Mesendoderm (in vitro differentiated cells): ENCODE measurements at regions not wholly inside any gene's neighbourhood (a gene's known extent, or its start where the extent isn't known, plus 50 kb on each side); places are given as distances from the start of the nearest gene placed in this dataset.

ENCODE experiments used
- DNase-seq: peaks from one replicate; pipeline ENCODE4 v3.0.0; 2013
- H2AK5ac ChIP-seq: 2 replicates; pipeline ENCODE4 v1.6.1; 2013; ENCODE audit warnings: low read length, inconsistent platforms
- H2BK120ac ChIP-seq: 2 replicates; pipeline ENCODE4 v1.6.1; 2013; ENCODE audit warnings: low read depth, mild to moderate bottlenecking, low read length, moderate library complexity, mixed read lengths
- H2BK15ac ChIP-seq: replicated peaks from 2 replicates; pipeline ENCODE4 v1.6.1; 2013; ENCODE audit warnings: low read depth, mild to moderate bottlenecking, moderate library complexity
- H2BK5ac ChIP-seq: 2 replicates; pipeline ENCODE4 v1.6.1; 2013; ENCODE audit warnings: low read length, inconsistent platforms
- H3K18ac ChIP-seq: 2 replicates; pipeline ENCODE4 v1.6.1; 2013; ENCODE audit warnings: mild to moderate bottlenecking, low read length, mixed read lengths
- H3K23ac ChIP-seq: one replicate; pipeline ENCODE4 v1.6.1; 2013; ENCODE audit warnings: low read length
- H3K27ac ChIP-seq: 2 replicates; pipeline ENCODE4 v1.5.1; 2013; ENCODE audit warnings: low read depth, mild to moderate bottlenecking, inconsistent platforms, low read length, moderate library complexity
- H3K27me3 ChIP-seq: 2 replicates; pipeline ENCODE4 v1.6.1; 2013; ENCODE audit warnings: low read length, control low read depth, mild to moderate bottlenecking, inconsistent platforms; ENCODE audit not compliant: insufficient read depth, poor library complexity
- H3K36me3 ChIP-seq: 2 replicates; pipeline ENCODE4 v1.6.1; 2013; ENCODE audit warnings: low read length, inconsistent platforms; ENCODE audit not compliant: control insufficient read depth, insufficient read depth
- H3K4ac ChIP-seq: one replicate; pipeline ENCODE4 v1.6.1; 2013; ENCODE audit warnings: low read depth, mild to moderate bottlenecking, low read length, moderate library complexity
- H3K4me1 ChIP-seq: 2 replicates; pipeline ENCODE4 v1.6.1; 2013; ENCODE audit warnings: low read depth, low read length, inconsistent platforms; ENCODE audit not compliant: control insufficient read depth
- H3K4me2 ChIP-seq: 2 replicates; pipeline ENCODE4 v1.6.1; 2013; ENCODE audit warnings: low read length
- H3K4me3 ChIP-seq: 2 replicates; pipeline ENCODE4 v1.5.1; 2013; ENCODE audit warnings: mild to moderate bottlenecking, low read length
- H3K56ac ChIP-seq: one replicate; pipeline ENCODE4 v1.6.1; 2013; ENCODE audit warnings: low read length
- H3K79me1 ChIP-seq: 2 replicates; pipeline ENCODE4 v1.6.1; 2013; ENCODE audit warnings: low read length, inconsistent platforms
- H3K79me2 ChIP-seq: 2 replicates; pipeline ENCODE4 v1.6.1; 2013; ENCODE audit warnings: mild to moderate bottlenecking, low read length; ENCODE audit not compliant: control insufficient read depth, insufficient read depth
- H3K9ac ChIP-seq: 2 replicates; pipeline ENCODE4 v1.6.1; 2013; ENCODE audit warnings: low read length, inconsistent platforms
- H4K5ac ChIP-seq: one replicate; pipeline ENCODE4 v1.6.1; 2013; ENCODE audit warnings: low read length
- H4K8ac ChIP-seq: one replicate; pipeline ENCODE4 v1.6.1; 2013; ENCODE audit warnings: low read depth, mild to moderate bottlenecking, control low read depth, low read length, moderate library complexity
- WGBS: extraction: QIAGEN DNeasy Blood & Tissue Kit; methylation state at CpG from one replicate; pipeline ENCODE4 v1.1.7; 2013; ENCODE audit warnings: low lambda C conversion rate, missing lambda C conversion rate; ENCODE audit not compliant: insufficient coverage; ENCODE audit errors: extremely low coverage; 5-methylcytosine and 5-hydroxymethylcytosine counted together

DNA sequence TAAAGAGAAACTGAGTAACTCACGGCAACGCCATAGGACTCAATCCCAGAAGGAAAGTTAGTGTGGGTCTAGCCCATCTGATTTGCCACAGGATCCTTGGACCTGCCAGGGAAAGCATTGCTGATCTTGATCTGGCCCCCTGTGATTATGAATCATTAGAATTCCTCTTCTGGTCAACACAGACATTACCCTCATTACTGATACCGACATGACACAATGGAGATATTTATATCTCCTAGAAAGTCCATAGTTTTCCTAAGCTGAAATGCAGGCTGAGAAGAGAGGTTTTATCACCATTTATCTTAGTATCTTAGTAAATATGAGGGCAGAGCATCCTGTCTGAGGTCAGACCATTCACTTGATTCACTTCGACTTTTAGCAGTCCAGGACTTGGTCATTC, 75.5 kb upstream of the CCDC68 start:
- Histone ChIP-seq H3K18ac (no peak overlapping the region), H3K79me2 (no peaks in the 10 kb centered on the region), H3K27ac (no peak overlapping the region), H2BK15ac (no peak overlapping the region), H2BK120ac (no peak overlapping the region), H3K36me3 (no peaks in the 10 kb centered on the region), H3K4ac (no peak overlapping the region), H3K9ac (no peak overlapping the region), H4K5ac (no peak overlapping the region), H4K8ac (no peak overlapping the region), H3K4me1 (no peaks in the 10 kb centered on the region), H3K79me1 (no peaks in the 10 kb centered on the region), H3K56ac (no peak overlapping the region), H3K4me3 (no peak overlapping the region), H3K23ac (no peak overlapping the region), H2AK5ac (no peak overlapping the region), H3K27me3 (no peaks in the 10 kb centered on the region), H3K4me2 (no peak overlapping the region), H2BK5ac (no peak overlapping the region)
- WGBS: no CpG with 5 or more reads among the region's 4 CpGs
- peak; percentile 21 for DNase-seq

DNA sequence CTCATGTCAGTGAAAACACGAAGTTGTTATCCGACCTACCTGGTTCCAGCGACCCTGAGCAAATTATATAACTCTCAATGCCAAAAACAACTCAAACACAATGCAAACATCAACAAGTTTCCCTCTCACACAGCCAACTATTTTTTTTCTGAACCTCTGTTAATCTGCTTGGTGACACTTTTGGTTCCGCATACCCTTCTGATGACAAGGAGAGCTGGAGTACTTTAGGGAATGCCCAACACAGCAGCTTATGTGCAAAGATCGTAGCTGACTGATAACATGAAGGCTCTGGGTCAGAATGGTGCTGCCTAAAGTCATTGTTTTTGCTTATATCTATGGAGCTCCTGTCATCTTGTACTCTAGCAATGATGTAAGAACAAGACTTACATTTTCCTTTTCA, 72.7 kb upstream of the CCDC68 start:
- no peak overlapping the region for H3K18ac ChIP-seq
- H3K4ac ChIP-seq: no peak overlapping the region
- no peak overlapping the region for H2BK120ac ChIP-seq
- H2AK5ac ChIP-seq: no peak overlapping the region
- no peak overlapping the region for H3K23ac ChIP-seq
- H3K56ac ChIP-seq: no peak overlapping the region
- no peaks in the 10 kb centered on the region for H3K27me3 ChIP-seq
- peak; percentile 69 for DNase-seq
- H3K79me1 ChIP-seq: no peaks in the 10 kb centered on the region
- no peak overlapping the region for H3K4me2 ChIP-seq
- no peak overlapping the region for H3K9ac ChIP-seq
- no peak overlapping the region for H4K5ac ChIP-seq
- no peak overlapping the region for H2BK5ac ChIP-seq
- H3K27ac ChIP-seq: no peak overlapping the region
- no peak overlapping the region for H4K8ac ChIP-seq
- H3K4me1 ChIP-seq: no peaks in the 10 kb centered on the region
- H2BK15ac ChIP-seq: no peak overlapping the region
- no peak overlapping the region for H3K4me3 ChIP-seq
- WGBS: no CpG with 5 or more reads among the region's 5 CpGs
- no peaks in the 10 kb centered on the region for H3K79me2 ChIP-seq
- H3K36me3 ChIP-seq: no peaks in the 10 kb centered on the region

DNA sequence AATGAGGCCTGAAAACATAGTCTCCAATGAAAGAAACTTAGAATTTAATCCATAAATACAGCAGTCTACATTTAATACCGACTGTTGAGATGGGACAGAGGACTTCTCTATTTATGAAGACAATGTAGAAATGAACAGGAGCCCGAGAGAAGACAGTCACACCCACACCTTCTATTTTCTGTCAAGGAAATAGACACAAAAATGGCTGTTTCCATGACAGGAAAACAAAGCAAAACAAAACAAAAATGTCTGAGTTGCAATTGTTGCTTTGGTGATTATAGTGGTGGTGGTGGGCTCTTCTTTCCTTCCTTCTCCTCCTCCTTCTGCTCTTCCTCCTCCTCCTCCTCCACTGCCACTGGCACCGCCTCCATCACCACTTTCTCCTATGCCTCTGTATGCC, 72.3 kb upstream of the CCDC68 start:
- no peaks in the 10 kb centered on the region for H3K79me1 ChIP-seq
- peak; percentile 40 for DNase-seq
- H3K27me3 ChIP-seq: no peaks in the 10 kb centered on the region
- H3K36me3 ChIP-seq: no peaks in the 10 kb centered on the region
- H4K8ac ChIP-seq: no peak overlapping the region
- no peak overlapping the region for H3K27ac ChIP-seq
- H3K4me2 ChIP-seq: no peak overlapping the region
- H2AK5ac ChIP-seq: no peak overlapping the region
- H2BK120ac ChIP-seq: no peak overlapping the region
- H3K4me1 ChIP-seq: no peaks in the 10 kb centered on the region
- no peak overlapping the region for H3K4me3 ChIP-seq
- no CpG with 5 or more reads among the region's 3 CpGs for WGBS
- H3K4ac ChIP-seq: no peak overlapping the region
- H4K5ac ChIP-seq: no peak overlapping the region
- H3K79me2 ChIP-seq: no peaks in the 10 kb centered on the region
- no peak overlapping the region for H2BK15ac ChIP-seq
- no peak overlapping the region for H3K23ac ChIP-seq
- H3K18ac ChIP-seq: no peak overlapping the region
- no peak overlapping the region for H3K9ac ChIP-seq
- no peak overlapping the region for H3K56ac ChIP-seq
- H2BK5ac ChIP-seq: no peak overlapping the region

DNA sequence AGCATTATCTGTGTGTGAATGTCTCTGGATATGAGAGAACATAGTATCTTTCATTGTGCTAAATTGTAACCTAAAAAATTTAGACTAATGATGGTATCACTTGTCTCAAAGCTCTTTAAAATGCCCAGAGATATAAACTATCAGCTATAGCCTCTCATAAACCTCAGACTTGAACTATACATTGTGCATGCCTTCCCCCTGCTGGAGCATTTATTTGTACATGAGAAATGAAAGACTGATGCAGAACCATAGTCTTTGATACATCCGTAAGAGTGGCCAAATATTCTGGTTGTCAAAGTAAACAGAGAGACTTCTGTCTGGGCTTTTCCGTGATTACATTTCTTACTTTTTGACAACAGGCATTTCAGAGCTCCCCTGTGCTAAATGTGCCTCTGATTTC, 71.9 kb upstream of the CCDC68 start:
- no peak overlapping the region for H3K18ac ChIP-seq
- no peak overlapping the region for H2BK15ac ChIP-seq
- no peak overlapping the region for H3K4me3 ChIP-seq
- no peak overlapping the region for H2BK5ac ChIP-seq
- H3K79me1 ChIP-seq: no peaks in the 10 kb centered on the region
- no peak overlapping the region for H3K23ac ChIP-seq
- no peaks in the 10 kb centered on the region for H3K36me3 ChIP-seq
- no peak overlapping the region for H2AK5ac ChIP-seq
- H2BK120ac ChIP-seq: no peak overlapping the region
- no CpG with 5 or more reads among the region's 2 CpGs for WGBS
- H3K4me2 ChIP-seq: no peak overlapping the region
- H3K27ac ChIP-seq: no peak overlapping the region
- H3K4ac ChIP-seq: no peak overlapping the region
- DNase-seq: no peak
- no peaks in the 10 kb centered on the region for H3K4me1 ChIP-seq
- H3K79me2 ChIP-seq: no peaks in the 10 kb centered on the region
- no peaks in the 10 kb centered on the region for H3K27me3 ChIP-seq
- H4K8ac ChIP-seq: no peak overlapping the region
- H3K9ac ChIP-seq: no peak overlapping the region
- no peak overlapping the region for H3K56ac ChIP-seq
- no peak overlapping the region for H4K5ac ChIP-seq

DNA sequence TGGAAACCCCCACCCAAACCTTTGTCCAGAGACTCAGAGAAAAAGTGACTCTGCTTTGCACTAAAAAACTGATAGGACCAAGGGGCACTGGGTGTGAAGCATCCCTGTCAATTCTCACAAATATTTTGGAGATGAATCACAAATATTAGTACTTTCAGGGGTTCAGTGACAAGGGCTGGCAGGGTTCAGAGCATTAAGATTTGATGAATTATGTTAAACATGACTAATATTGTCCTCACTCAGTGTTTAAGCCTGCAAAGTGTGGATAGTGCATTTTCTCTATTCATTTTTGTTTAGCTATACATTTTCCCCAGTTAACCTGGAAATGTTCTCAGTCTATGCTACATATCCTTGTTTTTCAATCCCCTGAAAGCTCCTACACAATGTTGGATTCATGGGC, 65.3 kb upstream of the CCDC68 start:
- Histone ChIP-seq H2BK5ac (no peak overlapping the region), H2AK5ac (no peak overlapping the region), H2BK120ac (no peak overlapping the region), H3K27me3 (no peaks in the 10 kb centered on the region), H3K9ac (no peak overlapping the region), H3K27ac (no peak overlapping the region), H3K56ac (no peak overlapping the region), H4K5ac (no peak overlapping the region), H3K18ac (no peak overlapping the region), H2BK15ac (no peak overlapping the region), H3K79me2 (no peaks in the 10 kb centered on the region), H3K4me1 (no peaks in the 10 kb centered on the region), H3K36me3 (no peaks in the 10 kb centered on the region), H3K4ac (no peak overlapping the region), H4K8ac (no peak overlapping the region), H3K4me2 (no peak overlapping the region), H3K23ac (no peak overlapping the region), H3K4me3 (no peak overlapping the region), H3K79me1 (no peaks in the 10 kb centered on the region)
- no peak for DNase-seq

DNA sequence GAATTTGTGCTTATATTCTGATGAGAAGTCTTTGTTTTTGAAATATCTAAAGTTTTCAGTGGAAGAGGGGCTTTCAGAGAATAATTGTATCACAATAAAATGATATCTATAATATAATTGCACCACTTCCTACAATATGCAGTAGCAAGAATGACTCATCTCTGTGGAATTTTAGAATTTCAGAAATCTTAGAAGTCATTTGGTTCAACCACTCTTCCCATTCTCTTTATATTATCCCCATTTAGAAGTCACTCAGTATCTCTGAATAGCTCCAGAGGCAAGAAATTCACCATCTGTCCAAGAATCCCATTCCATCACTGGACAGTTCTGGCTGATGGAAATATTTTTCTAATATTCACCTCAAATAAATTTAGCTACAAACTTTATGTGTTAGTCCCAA, 59.3 kb upstream of the CCDC68 start:
- Histone ChIP-seq H3K27me3 (no peaks in the 10 kb centered on the region), H3K4me2 (no peak overlapping the region), H3K23ac (no peak overlapping the region), H3K9ac (no peak overlapping the region), H3K36me3 (no peaks in the 10 kb centered on the region), H2BK120ac (no peak overlapping the region), H3K18ac (no peak overlapping the region), H3K79me1 (no peaks in the 10 kb centered on the region), H3K4me1 (no peaks in the 10 kb centered on the region), H2BK5ac (no peak overlapping the region), H3K4me3 (no peak overlapping the region), H4K8ac (no peak overlapping the region), H2BK15ac (no peak overlapping the region), H2AK5ac (no peak overlapping the region), H3K79me2 (no peaks in the 10 kb centered on the region), H3K27ac (no peak overlapping the region), H3K4ac (no peak overlapping the region), H3K56ac (no peak overlapping the region), H4K5ac (no peak overlapping the region)
- DNase-seq: peak; percentile 63
